Fibroblast of skin of left biceps (primary cell): ENCODE measurements at regions not wholly inside any gene's neighbourhood (a gene's known extent, or its start where the extent isn't known, plus 50 kb on each side); places are given as distances from the start of the nearest gene placed in this dataset.
"Not testable (repeated sequence)": the region's sequence is repeated elsewhere in the genome, so short reads cannot be mapped to it uniquely, and the experiment has no call there.

Experiments used
- DNase-seq, 2 experiments: peaks; one replicate each; pipeline ENCODE4 v3.0.0-alpha.2; 2013; ENCODE audit warnings: low read depth in 2 of 2

GRCh38 chr5:165375201-165375600 is 1869.8 kb downstream of the MAT2B start:
- DNase-seq: no peak

- DNase-seq: no peak
These were observed 1888.4 kb downstream of the MAT2B start for GRCh38 chr5:165393839-165394238.

- no peak for DNase-seq
These were observed 1892.1 kb downstream of the MAT2B start for GRCh38 chr5:165397516-165397915.

- no peak for DNase-seq
These were observed 1894.7 kb downstream of the MAT2B start for GRCh38 chr5:165400086-165400485.

- no peak for DNase-seq
These were observed 1899.5 kb downstream of the MAT2B start for GRCh38 chr5:165404917-165405316.

- no peak for DNase-seq
These were observed 1899.9 kb downstream of the MAT2B start for GRCh38 chr5:165405340-165405739.

GRCh38 chr5:165407352-165407751 is 1901.9 kb downstream of the MAT2B start:
- no peak for DNase-seq

- DNase-seq: no peak
These were observed 1905.1 kb downstream of the MAT2B start for GRCh38 chr5:165410476-165410875.

GRCh38 chr5:165411532-165411931 is 1906.1 kb downstream of the MAT2B start:
- DNase-seq: not testable (repeated sequence)

- DNase-seq: no peak
These were observed 1915.1 kb downstream of the MAT2B start for GRCh38 chr5:165420493-165420892.

GRCh38 chr5:165423697-165424299 is 1918.4 kb downstream of the MAT2B start:
- DNase-seq: no peak

GRCh38 chr5:165425594-165425993 is 1920.2 kb downstream of the MAT2B start:
- DNase-seq: no peak

GRCh38 chr5:165448753-165449152 is 1943.3 kb downstream of the MAT2B start:
- DNase-seq: no peak

- DNase-seq: peak; percentile 4 to 6
These were observed 1952.6 kb downstream of the MAT2B start for GRCh38 chr5:165457859-165458481.

GRCh38 chr5:165459232-165459631 is 1953.8 kb downstream of the MAT2B start:
- DNase-seq: no peak

GRCh38 chr5:165460911-165461310 is 1955.5 kb downstream of the MAT2B start:
- no peak for DNase-seq

- DNase-seq: no peak
These were observed 1972.1 kb downstream of the MAT2B start for GRCh38 chr5:165477546-165477945.

GRCh38 chr5:165495829-165496380 is 1990.5 kb downstream of the MAT2B start:
- no peak for DNase-seq

- no peak for DNase-seq
These were observed 1992.3 kb downstream of the MAT2B start for GRCh38 chr5:165497707-165498106.

GRCh38 chr5:165502893-165503691 is 1997.7 kb downstream of the MAT2B start:
- no peak for DNase-seq

- DNase-seq: no peak
These were observed 1999.3 kb downstream of the MAT2B start for GRCh38 chr5:165504674-165505073.

GRCh38 chr5:165508286-165508685 is 2002.9 kb downstream of the MAT2B start:
- DNase-seq: no peak

GRCh38 chr5:165508861-165509260 is 2003.4 kb downstream of the MAT2B start:
- no peak for DNase-seq
